ENCODE measurements at regions not wholly inside any gene's neighbourhood (a gene's known extent, or its start where the extent isn't known, plus 50 kb on each side); places are given as distances from the start of the nearest gene placed in this dataset.

DNA sequence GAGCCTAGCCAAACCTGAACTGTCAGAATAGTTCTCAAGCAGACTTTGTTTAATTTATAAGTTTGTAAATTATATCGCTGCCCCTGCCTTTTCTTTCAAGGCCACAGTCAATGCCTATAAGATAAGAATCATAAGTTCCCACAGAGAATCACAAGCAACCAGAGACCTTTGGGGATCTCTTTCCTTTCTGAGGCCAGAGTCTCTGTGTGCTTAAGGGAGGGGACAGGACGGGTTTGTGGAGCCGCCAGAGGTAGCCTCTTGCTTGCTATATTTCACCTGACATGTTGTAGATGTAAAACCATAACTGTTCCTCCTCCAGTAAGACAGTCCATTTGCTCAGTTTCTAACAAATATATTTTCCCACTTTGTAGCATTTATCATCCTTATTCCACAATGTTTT lies 458.8 kb downstream of the RFC3 start:
- TF ChIP-seq CTCF (IDR thresholded peaks at IDR 0.05) (no peak), POLR2A (IDR thresholded peaks at IDR 0.05) (no peak)

Measured in Peyer's patch (tissue), 4 donors.